Activated T-cell treated with anti-CD3 and anti-CD28 coated beads, Interleukin-2, amount 50 U/mL, for 72 hours (primary cell): ENCODE measurements at regions not wholly inside any gene's neighbourhood (a gene's known extent, or its start where the extent isn't known, plus 50 kb on each side); places are given as distances from the start of the nearest gene placed in this dataset.

Experiments used
- ATAC-seq, 2 donors: fragments of 150-1000 bp; cut with Tn5 transposase; replicated peaks in 1 of 2; 2 replicates each; pipeline ENCODE4 v1.10.0; 2021; ENCODE audit warnings: moderate library complexity in 2 of 2, mild to moderate bottlenecking in 1 of 2
- DNase-seq, 2 donors: peaks; one replicate each; pipeline ENCODE4 v3.0.0; 2021 to 2022; ENCODE audit warnings: mixed read lengths in 1 of 2
- H3K27ac Mint-ChIP-seq: one replicate; pipeline ENCODE4 v1.8.0; 2022; ENCODE audit warnings: mild to moderate bottlenecking, moderate library complexity, mixed read lengths
- H3K27me3 Mint-ChIP-seq: one replicate; pipeline ENCODE4 v1.8.0; 2022; ENCODE audit warnings: low read depth, mixed read lengths
- H3K36me3 Mint-ChIP-seq, 2 donors: one replicate each; pipeline ENCODE4 v1.8.0; 2022; ENCODE audit warnings: mixed read lengths in 2 of 2, mild to moderate bottlenecking in 1 of 2; ENCODE audit not compliant: insufficient read depth in 2 of 2
- H3K4me1 Mint-ChIP-seq: one replicate; pipeline ENCODE4 v1.8.0; 2022; ENCODE audit warnings: low read depth, mixed read lengths
- H3K4me3 Mint-ChIP-seq, 2 donors: one replicate each; pipeline ENCODE4 v1.8.0; 2022; ENCODE audit warnings: mild to moderate bottlenecking in 2 of 2, mixed read lengths in 2 of 2, moderate library complexity in 2 of 2
- H3K9me3 Mint-ChIP-seq, 2 donors: one replicate each; pipeline ENCODE4 v1.8.0; 2022; ENCODE audit warnings: mixed read lengths in 2 of 2

- Mint-ChIP-seq H3K27me3 (no peaks in the 10 kb centered on the region), H3K27ac (no peak overlapping the region), H3K4me1 (no peaks in the 10 kb centered on the region), H3K4me3 (no peak overlapping the region), H3K36me3 (no peaks in the 10 kb centered on the region), H3K9me3 (peaks cover 4 to 5% of the 10 kb centered on the region in 2 donors)
- no peak for DNase-seq
- no peak for ATAC-seq
Measured at GRCh38 chr6:68473433-68474210, 161.5 kb upstream of the ADGRB3 start.

DNA sequence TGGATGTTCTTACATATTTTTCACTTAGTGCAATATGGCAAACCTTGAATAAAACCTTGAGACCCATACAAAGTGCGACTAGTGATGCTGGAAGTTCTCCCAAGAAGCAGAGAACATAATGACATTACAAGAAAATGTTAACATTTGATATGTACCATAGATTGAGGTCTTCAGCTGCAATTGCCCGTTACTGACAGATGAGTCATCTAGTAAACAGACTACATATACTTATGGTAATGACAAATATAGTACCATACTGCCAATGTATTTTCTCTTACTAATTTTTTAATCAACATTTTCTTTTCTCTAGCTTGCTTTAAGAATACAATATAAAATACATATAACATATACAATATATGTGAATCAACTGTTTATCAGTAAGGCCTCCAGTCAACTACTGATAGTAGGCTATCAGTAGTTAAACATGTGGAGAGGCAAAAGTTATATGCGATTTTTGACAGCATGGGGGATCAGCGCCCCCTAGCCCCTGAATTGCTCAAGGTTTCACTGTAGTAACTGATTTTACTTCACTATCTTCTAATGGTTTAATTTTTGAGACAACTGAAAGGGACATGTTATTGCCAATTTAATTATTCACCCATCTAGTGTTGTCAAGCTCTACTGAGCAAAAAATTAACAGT is 166.7 kb upstream of the ADGRB3 start:
- Mint-ChIP-seq H3K36me3 (no peaks in the 10 kb centered on the region), H3K4me3 (no peak overlapping the region), H3K27ac (no peak overlapping the region), H3K9me3 (peaks cover 2 to 5% of the 10 kb centered on the region in 2 donors), H3K4me1 (no peaks in the 10 kb centered on the region), H3K27me3 (no peaks in the 10 kb centered on the region)
- DNase-seq (no peak), ATAC-seq (no peak)

DNA sequence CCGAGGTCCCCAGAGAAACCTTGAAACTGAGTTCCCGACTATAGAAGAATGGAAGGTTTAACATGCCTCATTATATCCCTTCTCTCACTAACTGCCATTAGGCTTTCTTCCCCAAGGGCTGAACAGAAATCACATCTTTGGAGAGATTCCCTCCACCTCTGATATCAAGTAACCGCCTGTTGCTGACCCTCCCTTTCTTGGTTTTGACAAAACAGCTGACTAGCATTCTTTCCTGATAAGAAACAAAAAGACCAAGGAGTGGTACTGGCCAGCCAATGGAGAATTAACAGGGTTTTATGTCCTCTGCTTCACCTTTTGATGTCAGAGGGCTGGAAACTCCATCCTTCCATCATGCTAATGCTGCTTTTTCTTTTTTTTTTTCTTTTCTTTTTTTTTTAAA is 176.6 kb upstream of the ADGRB3 start:
- DNase-seq: no peak
- no peaks in the 10 kb centered on the region for H3K27me3 Mint-ChIP-seq
- H3K27ac Mint-ChIP-seq: no peak overlapping the region
- H3K36me3 Mint-ChIP-seq: peaks cover 0 to 1% of the 10 kb centered on the region in 2 donors
- no peaks in the 10 kb centered on the region for H3K4me1 Mint-ChIP-seq
- ATAC-seq: no peak
- no peak overlapping the region for H3K4me3 Mint-ChIP-seq
- peaks cover 5 to 12% of the 10 kb centered on the region in 2 donors for H3K9me3 Mint-ChIP-seq

DNA sequence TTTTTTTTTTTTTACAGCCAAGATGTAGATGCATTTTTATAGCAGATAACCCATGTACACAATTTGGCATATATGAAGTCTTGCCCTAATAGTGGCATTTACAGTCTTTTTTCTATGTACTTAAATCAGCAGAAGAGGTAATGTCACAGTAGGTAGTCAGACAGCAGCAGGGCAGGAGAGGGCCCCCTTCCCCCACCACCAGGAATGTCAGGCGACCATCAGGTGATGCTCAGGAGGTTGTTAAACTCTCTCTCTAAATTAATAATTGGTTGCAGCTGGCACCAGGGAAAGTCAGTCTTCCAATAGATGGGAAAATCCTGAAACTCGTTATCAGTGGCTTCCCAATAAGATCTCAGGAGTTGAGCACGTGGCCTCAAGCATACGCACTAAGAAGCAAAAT is 188.0 kb upstream of the ADGRB3 start:
- Mint-ChIP-seq H3K27ac (no peak overlapping the region), H3K4me3 (no peak overlapping the region), H3K4me1 (no peaks in the 10 kb centered on the region), H3K27me3 (no peaks in the 10 kb centered on the region), H3K9me3 (peaks cover 3 to 7% of the 10 kb centered on the region in 2 donors), H3K36me3 (no peaks in the 10 kb centered on the region)
- DNase-seq: no peak
- no peak for ATAC-seq

- H3K4me1 Mint-ChIP-seq: no peaks in the 10 kb centered on the region
- no peak overlapping the region for H3K4me3 Mint-ChIP-seq
- no peaks in the 10 kb centered on the region for H3K27me3 Mint-ChIP-seq
- peaks cover 0 to 2% of the 10 kb centered on the region in 2 donors for H3K9me3 Mint-ChIP-seq
- no peaks in the 10 kb centered on the region for H3K36me3 Mint-ChIP-seq
- no peak for ATAC-seq
- no peak overlapping the region for H3K27ac Mint-ChIP-seq
- no peak for DNase-seq
Measured at GRCh38 chr6:68445926-68446325, 189.2 kb upstream of the ADGRB3 start.

- peaks cover 0 to 1% of the 10 kb centered on the region in 2 donors for H3K9me3 Mint-ChIP-seq
- no peaks in the 10 kb centered on the region for H3K36me3 Mint-ChIP-seq
- H3K27ac Mint-ChIP-seq: no peak overlapping the region
- no peak for ATAC-seq
- H3K4me1 Mint-ChIP-seq: no peaks in the 10 kb centered on the region
- no peak for DNase-seq
- H3K27me3 Mint-ChIP-seq: no peaks in the 10 kb centered on the region
- no peak overlapping the region for H3K4me3 Mint-ChIP-seq
Measured at GRCh38 chr6:68443704-68444103, 191.4 kb upstream of the ADGRB3 start.

DNA sequence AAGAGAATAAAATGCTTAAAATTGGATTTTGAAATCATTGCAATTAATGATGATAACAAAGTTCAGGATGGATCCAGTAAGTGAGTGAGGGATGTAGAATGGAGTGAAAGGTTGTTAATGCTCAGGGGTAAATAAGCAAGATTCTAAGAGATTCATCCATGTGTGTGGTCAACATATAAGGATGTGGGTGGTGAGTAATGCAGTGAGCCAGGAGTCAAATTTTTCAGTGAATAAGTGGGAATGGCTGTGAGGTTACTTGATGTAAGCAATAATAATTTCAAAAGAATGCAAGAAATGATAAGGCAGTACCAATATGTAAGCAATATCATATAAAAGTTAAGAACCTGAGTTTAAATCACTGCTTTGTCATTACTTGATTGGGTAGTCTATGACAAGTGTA is 207.5 kb upstream of the ADGRB3 start:
- no peak for ATAC-seq
- Mint-ChIP-seq H3K4me3 (no peak overlapping the region), H3K36me3 (no peaks in the 10 kb centered on the region), H3K9me3 (peaks cover 7% of the 10 kb centered on the region in 2 donors), H3K27me3 (no peaks in the 10 kb centered on the region), H3K4me1 (no peaks in the 10 kb centered on the region), H3K27ac (no peak overlapping the region)
- no peak for DNase-seq

DNA sequence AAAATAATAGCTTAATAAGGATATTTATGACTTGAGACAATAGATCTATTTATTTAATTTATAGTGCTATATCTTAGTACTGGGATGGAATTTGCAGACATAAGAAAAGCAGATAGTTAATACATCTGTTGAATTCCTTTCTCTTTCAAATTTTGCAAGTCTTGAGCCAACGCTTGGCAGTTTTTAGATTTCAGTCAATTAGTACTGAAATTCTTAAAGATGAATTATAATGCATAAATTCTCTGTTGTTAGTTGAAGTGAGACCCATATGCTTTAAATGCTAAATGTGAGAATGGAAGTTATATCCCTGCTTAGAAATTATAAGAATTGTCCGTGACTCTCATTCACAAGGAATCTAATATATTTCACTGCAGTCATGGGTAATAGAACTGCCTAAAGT is 225.1 kb upstream of the ADGRB3 start:
- H3K9me3 Mint-ChIP-seq: peaks cover 1 to 3% of the 10 kb centered on the region in 2 donors
- no peak for DNase-seq

DNA sequence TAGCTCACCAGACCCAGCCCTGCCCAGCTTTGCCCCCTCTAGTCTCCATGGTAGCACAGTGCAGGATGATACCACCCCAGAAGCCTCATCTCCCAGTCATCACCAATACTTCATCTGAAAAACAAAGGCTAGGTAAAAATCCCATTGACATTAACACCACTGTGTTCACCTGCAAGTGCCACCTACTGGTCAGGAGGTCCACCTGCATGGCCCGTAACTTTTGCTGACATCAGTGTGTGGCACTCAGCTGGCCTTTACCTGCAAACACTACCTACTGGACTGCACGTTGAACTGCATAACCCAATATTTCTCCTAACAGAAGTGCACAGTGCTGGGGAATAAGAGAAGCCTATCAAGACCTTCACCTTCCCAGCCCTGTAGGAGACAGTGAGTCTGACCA is 234.7 kb upstream of the ADGRB3 start:
- ATAC-seq: no peak
- DNase-seq: no peak
- no peak overlapping the region for H3K4me3 Mint-ChIP-seq
- no peaks in the 10 kb centered on the region for H3K4me1 Mint-ChIP-seq
- H3K9me3 Mint-ChIP-seq: peaks cover 9 to 17% of the 10 kb centered on the region in 2 donors
- peaks cover 0 to 2% of the 10 kb centered on the region in 2 donors for H3K36me3 Mint-ChIP-seq
- no peak overlapping the region for H3K27ac Mint-ChIP-seq
- no peaks in the 10 kb centered on the region for H3K27me3 Mint-ChIP-seq

More for the DNA sequence above, 225.1 kb upstream of the ADGRB3 start:
- Mint-ChIP-seq H3K27me3 (no peaks in the 10 kb centered on the region), H3K27ac (no peak overlapping the region), H3K4me1 (no peaks in the 10 kb centered on the region), H3K4me3 (no peak overlapping the region), H3K36me3 (no peaks in the 10 kb centered on the region)
- no peak for ATAC-seq

- H3K4me1 Mint-ChIP-seq: no peaks in the 10 kb centered on the region
- DNase-seq (no peak), ATAC-seq (no peak)
- peaks cover 4 to 6% of the 10 kb centered on the region in 2 donors for H3K9me3 Mint-ChIP-seq
- H3K27me3 Mint-ChIP-seq: no peaks in the 10 kb centered on the region
- H3K4me3 Mint-ChIP-seq: no peak overlapping the region
- H3K27ac Mint-ChIP-seq: no peak overlapping the region
- H3K36me3 Mint-ChIP-seq: no peaks in the 10 kb centered on the region
Measured at GRCh38 chr6:68391953-68392352, 243.1 kb upstream of the ADGRB3 start.

- no peak overlapping the region for H3K27ac Mint-ChIP-seq
- no peak overlapping the region for H3K4me3 Mint-ChIP-seq
- peaks cover 0 to 11% of the 10 kb centered on the region in 2 donors for H3K9me3 Mint-ChIP-seq
- H3K4me1 Mint-ChIP-seq: no peaks in the 10 kb centered on the region
- no peak for ATAC-seq
- no peaks in the 10 kb centered on the region for H3K27me3 Mint-ChIP-seq
- no peaks in the 10 kb centered on the region for H3K36me3 Mint-ChIP-seq
- DNase-seq: no peak
Measured at GRCh38 chr6:68372991-68373390, 262.1 kb upstream of the ADGRB3 start.

DNA sequence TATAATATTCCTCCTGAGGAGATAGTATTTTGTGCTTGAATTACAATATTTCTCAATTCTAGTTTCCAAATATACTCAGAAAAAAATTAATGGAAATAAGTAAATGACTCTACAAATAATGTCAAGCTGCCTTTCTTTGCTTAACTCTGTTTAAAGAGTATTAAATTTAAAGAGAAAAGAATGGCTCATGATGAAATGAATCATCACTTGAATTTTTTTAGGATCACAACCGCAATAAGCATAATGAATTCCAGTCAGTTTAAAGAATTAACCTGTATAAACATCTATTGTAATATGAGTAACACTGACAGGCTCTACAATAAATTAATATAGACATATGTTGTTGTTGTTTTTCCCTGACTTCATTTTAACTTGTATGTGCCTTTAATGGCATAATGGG is 266.2 kb upstream of the ADGRB3 start:
- H3K4me3 Mint-ChIP-seq: no peak overlapping the region
- no peaks in the 10 kb centered on the region for H3K27me3 Mint-ChIP-seq
- ATAC-seq (no peak), DNase-seq (no peak)
- H3K36me3 Mint-ChIP-seq: peaks cover 0 to 2% of the 10 kb centered on the region in 2 donors
- no peaks in the 10 kb centered on the region for H3K4me1 Mint-ChIP-seq
- H3K9me3 Mint-ChIP-seq: peaks cover 2 to 13% of the 10 kb centered on the region in 2 donors
- H3K27ac Mint-ChIP-seq: no peak overlapping the region

GRCh38 chr6:68364271-68364805 is 270.7 kb upstream of the ADGRB3 start:
- H3K4me3 Mint-ChIP-seq: no peak overlapping the region
- no peak for ATAC-seq

More at GRCh38 chr6:68364271-68364805, 270.7 kb upstream of the ADGRB3 start:
- no peak overlapping the region for H3K27ac Mint-ChIP-seq
- H3K27me3 Mint-ChIP-seq: no peaks in the 10 kb centered on the region
- H3K9me3 Mint-ChIP-seq: peaks cover 5 to 6% of the 10 kb centered on the region in 2 donors
- no peaks in the 10 kb centered on the region for H3K4me1 Mint-ChIP-seq
- peaks cover 0 to 2% of the 10 kb centered on the region in 2 donors for H3K36me3 Mint-ChIP-seq
- no peak for DNase-seq
